Esophagus (tissue), 2 donors: ENCODE measurements at regions not wholly inside any gene's neighbourhood (a gene's known extent, or its start where the extent isn't known, plus 50 kb on each side); places are given as distances from the start of the nearest gene placed in this dataset.

Experiments
- H3K27ac ChIP-seq, 2 donors: one replicate each; pipeline ENCODE4 v1.5.1; 2013; ENCODE audit warnings: low read depth in 2 of 2, mild to moderate bottlenecking in 2 of 2, inconsistent platforms in 1 of 2, low read length in 1 of 2, moderate library complexity in 1 of 2
- H3K27me3 ChIP-seq, 2 donors: one replicate each; pipeline ENCODE4 v1.6.1; 2013; ENCODE audit warnings: low read length in 2 of 2, control low read depth in 1 of 2, mild to moderate bottlenecking in 1 of 2; ENCODE audit not compliant: insufficient read depth in 2 of 2, control insufficient read depth in 1 of 2
- H3K36me3 ChIP-seq, 2 donors: one replicate each; pipeline ENCODE4 v1.6.1; 2013; ENCODE audit warnings: low read length in 1 of 2; ENCODE audit not compliant: control insufficient read depth in 2 of 2, insufficient read depth in 2 of 2
- H3K4me1 ChIP-seq, 2 donors: one replicate each; pipeline ENCODE4 v1.6.1; 2013; ENCODE audit warnings: low read length in 1 of 2; ENCODE audit not compliant: control insufficient read depth in 2 of 2, insufficient read depth in 2 of 2
- H3K4me3 ChIP-seq, 2 donors: one replicate each; pipeline ENCODE4 v1.5.1; 2013; ENCODE audit warnings: low read length in 2 of 2, mild to moderate bottlenecking in 2 of 2, low read depth in 1 of 2, moderate library complexity in 1 of 2
- H3K9me3 ChIP-seq, 2 donors: one replicate each; pipeline ENCODE4 v1.6.1; 2013; ENCODE audit warnings: mild to moderate bottlenecking in 2 of 2, low read depth in 1 of 2, low read length in 1 of 2, moderate library complexity in 1 of 2; ENCODE audit not compliant: control insufficient read depth in 2 of 2, insufficient read depth in 1 of 2
- WGBS, 2 donors: extraction: QIAGEN DNeasy Blood & Tissue Kit; methylation state at CpG; one replicate each; pipeline ENCODE4 v1.1.7; 2013; 5-methylcytosine and 5-hydroxymethylcytosine counted together
- donor health status: healthy with polysubstance abuse.
- donor health status: Bipolar disorder and iron deficiency.

DNA sequence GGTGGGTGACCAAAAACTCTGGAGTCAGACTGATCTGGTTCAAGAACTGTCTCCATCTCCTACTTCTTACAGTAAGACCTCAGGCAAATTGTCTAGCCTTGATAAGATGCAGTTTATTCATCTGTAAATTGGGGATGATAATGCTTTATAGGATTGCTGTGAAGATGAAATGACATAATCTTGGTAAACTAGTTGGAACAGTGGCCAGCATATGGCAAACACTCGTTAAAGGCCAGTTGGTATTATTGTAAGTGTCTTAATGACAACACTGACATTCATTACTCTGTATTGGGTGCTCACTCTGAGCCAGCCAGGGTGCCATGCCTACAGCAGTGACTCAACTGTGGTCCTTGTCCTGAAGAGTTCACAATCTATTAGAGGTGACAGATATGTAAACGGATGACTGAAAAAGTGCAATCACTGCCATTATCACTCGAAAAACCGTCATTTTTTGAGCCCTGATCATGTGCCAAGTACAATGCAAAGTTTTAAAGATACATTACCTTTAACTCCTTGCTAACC is 84.9 kb upstream of the HSPA9 start:
- WGBS, 2 donors = 44 to 52% methylated on average over 4 of the region's 4 CpGs

DNA sequence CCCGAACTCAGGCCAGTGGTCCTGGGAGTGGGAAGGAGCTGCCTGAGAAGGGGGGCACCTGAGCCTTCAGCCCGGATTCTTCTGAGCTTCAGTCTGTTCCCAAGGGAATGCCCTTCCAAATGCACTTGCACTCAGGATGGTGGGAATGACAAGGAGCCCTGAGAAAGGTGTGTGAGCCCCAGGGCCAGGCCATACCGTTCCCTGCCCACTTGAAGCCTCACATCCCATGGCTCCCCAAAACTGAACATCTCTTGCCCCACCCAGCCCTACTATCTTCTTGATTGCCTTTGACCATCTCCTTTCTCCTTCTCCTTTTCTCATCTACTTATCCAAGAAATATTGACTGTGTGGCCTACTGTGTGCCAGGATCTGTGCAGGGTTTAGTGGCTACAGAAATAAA is 84.4 kb upstream of the HSPA9 start:
- WGBS, 2 donors = 79 to 86% methylated on average over 3 of the region's 3 CpGs
- Histone ChIP-seq H3K27me3 (no peaks in the 10 kb centered on the region), H3K36me3 (no peaks in the 10 kb centered on the region), H3K4me1 (peaks cover 4 to 11% of the 10 kb centered on the region in 2 donors), H3K27ac (no peak overlapping the region), H3K9me3 (no peaks in the 10 kb centered on the region), H3K4me3 (no peak overlapping the region)

More for the DNA sequence above, 84.9 kb upstream of the HSPA9 start:
- Histone ChIP-seq H3K36me3 (no peaks in the 10 kb centered on the region), H3K4me3 (no peak overlapping the region), H3K27me3 (no peaks in the 10 kb centered on the region), H3K27ac (no peak overlapping the region), H3K9me3 (no peaks in the 10 kb centered on the region), H3K4me1 (peaks cover 4 to 14% of the 10 kb centered on the region in 2 donors)

DNA sequence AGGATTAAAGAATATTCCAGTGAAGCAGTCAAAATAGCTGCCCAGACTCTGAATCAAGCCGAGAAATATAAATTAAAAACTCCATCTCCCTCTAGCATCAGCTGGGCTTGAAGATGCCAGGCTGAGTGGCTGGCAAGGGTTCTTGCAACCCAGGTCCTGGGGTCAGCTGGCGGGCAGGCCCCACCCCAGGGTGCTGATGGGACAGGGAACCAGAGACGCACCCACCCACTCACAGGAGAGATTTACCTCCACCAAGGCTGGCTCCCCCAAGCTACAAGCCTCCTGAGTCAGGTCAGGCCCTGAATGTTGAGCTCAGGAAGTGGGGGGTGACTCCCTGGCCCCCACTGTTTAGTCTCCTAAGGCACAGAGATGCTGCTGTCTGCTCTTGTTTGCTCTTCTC is 83.9 kb upstream of the HSPA9 start:
- no peak overlapping the region for H3K4me3 ChIP-seq
- no peaks in the 10 kb centered on the region for H3K27me3 ChIP-seq
- no peak overlapping the region for H3K27ac ChIP-seq
- H3K36me3 ChIP-seq = no peaks in the 10 kb centered on the region
- WGBS, 2 donors = 93 to 94% methylated on average over 3 of the region's 3 CpGs
- no peaks in the 10 kb centered on the region for H3K9me3 ChIP-seq
- H3K4me1 ChIP-seq = peaks cover 4 to 11% of the 10 kb centered on the region in 2 donors

DNA sequence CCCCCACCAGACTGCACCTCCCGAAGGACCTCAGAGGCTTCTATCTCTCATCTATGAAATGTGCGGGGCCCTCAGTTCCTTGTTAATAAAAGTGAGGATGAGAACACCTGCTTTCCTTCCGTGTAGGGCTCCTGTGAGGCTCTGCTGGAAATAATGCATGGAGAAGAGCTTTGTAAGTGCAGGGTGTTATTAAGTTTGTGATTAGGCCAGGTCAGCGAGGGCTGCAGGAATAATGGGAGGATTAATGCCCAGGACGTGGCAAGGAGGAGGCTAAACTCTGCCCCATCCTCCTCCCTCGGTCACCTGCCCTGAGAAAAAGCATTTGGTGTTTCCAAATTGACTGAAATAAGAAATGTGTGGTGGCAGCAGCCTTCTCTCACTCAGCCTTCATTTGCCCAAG is 83.5 kb upstream of the HSPA9 start:
- no peak overlapping the region for H3K27ac ChIP-seq
- peaks cover 3 to 11% of the 10 kb centered on the region in 2 donors for H3K4me1 ChIP-seq
- no peak overlapping the region for H3K4me3 ChIP-seq
- no peaks in the 10 kb centered on the region for H3K36me3 ChIP-seq
- no peaks in the 10 kb centered on the region for H3K9me3 ChIP-seq
- 83 to 84% methylated on average over 6 of the region's 6 CpGs for WGBS, 2 donors
- no peaks in the 10 kb centered on the region for H3K27me3 ChIP-seq

DNA sequence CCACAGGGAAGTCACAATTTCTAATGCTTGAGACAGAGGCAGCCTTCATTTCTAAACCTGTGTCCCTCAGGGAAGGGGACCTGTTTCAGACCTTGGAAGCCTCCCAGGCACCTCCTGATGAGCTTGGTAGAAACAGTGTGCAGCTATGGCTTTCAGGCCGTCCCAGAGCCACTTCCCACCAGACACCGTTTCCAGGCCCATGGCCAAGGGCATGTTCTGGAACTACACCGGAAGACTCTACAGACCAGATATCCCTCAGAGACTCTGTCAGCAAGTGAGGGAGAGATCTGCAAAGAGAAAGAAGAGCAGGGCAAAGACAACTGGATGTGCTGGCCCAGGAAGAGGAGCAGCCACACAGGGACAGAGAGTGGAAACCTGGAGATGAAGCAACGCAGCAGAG is 82.2 kb upstream of the HSPA9 start:
- Histone ChIP-seq H3K27ac (no peak overlapping the region), H3K27me3 (no peaks in the 10 kb centered on the region), H3K9me3 (no peaks in the 10 kb centered on the region), H3K4me3 (no peak overlapping the region), H3K36me3 (no peaks in the 10 kb centered on the region), H3K4me1 (peaks cover 0 to 5% of the 10 kb centered on the region in 2 donors)
- 87 to 93% methylated on average over 4 of the region's 4 CpGs for WGBS, 2 donors

DNA sequence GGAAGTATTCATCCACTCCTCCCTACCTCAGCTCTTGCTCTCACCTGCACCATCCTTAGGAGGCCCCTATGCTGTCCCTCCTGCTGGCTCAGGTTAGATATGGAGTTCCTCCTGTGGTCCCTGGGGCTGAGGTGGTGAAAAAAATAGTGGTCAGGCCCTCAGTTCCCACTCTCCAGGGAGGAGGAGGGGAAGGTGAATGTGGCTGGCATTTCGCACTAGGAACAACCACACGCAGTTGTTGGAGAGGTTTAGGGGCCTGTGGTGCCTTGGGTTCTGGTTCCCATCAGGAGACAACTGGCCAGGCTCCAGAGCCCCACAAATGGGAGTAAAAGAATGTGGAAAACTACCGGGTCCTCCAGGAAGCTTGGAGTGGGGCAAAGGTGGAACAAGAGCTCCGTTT is 81.7 kb upstream of the HSPA9 start:
- Histone ChIP-seq H3K36me3 (no peaks in the 10 kb centered on the region), H3K27me3 (no peaks in the 10 kb centered on the region)
- WGBS, 2 donors = 84 to 87% methylated on average over 4 of the region's 4 CpGs

DNA sequence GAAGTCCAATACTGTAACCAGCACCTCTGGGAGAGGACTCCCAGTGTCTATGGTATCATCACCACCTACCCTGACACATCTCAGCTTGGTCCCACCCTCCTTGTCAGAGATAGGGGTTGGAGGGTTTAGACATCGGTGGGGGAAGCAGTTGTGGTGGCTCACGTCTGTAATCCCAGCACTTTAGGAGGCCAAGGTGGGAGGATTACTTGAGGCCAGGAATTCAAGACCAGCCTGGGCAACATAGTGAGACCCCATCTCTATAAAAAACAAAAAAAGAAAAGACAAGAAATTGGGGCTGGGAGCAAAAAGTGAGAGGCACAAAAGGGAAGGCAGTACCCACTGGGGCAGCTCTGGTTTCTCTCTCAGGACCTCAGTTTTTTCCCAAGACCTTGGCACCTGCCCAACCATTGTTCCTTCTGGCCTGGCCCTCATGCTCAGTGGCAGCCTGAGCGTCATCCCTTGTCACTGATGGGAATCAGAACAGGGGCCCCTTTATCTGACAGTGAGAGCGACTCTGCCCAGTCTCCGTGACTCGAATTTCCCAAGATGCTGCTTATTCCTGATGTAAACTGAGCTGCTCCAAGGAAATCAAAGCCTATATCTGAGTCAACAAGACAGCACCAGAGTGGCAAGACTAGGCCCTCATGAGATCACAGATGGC is 80.5 kb upstream of the HSPA9 start:
- 84% methylated on average over 6 of the region's 6 CpGs for WGBS, 2 donors

More for the DNA sequence above, 81.7 kb upstream of the HSPA9 start:
- no peaks in the 10 kb centered on the region for H3K9me3 ChIP-seq
- no peak overlapping the region for H3K27ac ChIP-seq
- peaks cover 0 to 6% of the 10 kb centered on the region in 2 donors for H3K4me1 ChIP-seq
- no peak overlapping the region for H3K4me3 ChIP-seq

DNA sequence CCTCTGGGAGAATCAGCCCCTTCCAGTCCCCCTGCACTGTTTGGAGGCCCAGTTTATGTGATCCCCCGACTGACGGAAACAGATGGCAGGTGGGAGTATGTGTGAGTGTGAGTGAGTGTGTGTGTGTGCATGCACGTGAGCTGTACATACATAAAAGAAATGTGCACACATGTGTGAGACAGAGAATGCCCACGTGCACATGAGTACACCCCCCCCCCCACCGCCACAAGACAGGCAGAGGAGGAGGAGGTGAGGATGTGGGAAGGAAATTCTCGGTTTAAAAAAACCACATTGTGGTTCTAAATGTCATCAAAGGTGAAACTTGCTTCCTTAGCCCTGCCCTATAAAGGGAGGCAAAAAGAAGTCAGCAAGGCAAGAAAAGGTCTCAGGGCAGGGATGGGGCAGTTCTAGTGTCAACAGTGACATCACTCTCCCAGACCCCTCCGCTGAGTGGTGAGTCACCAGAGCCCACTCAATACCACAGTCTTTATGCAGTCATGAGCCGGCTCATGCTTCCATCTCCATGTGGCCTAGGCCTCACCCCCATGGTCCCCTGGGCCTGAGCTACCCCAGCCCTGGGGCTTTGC is 79.2 kb upstream of the HSPA9 start:
- no peaks in the 10 kb centered on the region for H3K27me3 ChIP-seq
- 60 to 67% methylated on average over 8 of the region's 8 CpGs for WGBS, 2 donors
- no peak overlapping the region for H3K4me3 ChIP-seq
- H3K9me3 ChIP-seq = no peaks in the 10 kb centered on the region
- no peak overlapping the region for H3K27ac ChIP-seq
- H3K4me1 ChIP-seq = peaks cover 0 to 6% of the 10 kb centered on the region in 2 donors
- H3K36me3 ChIP-seq = no peaks in the 10 kb centered on the region

More for the DNA sequence above, 80.5 kb upstream of the HSPA9 start:
- Histone ChIP-seq H3K4me3 (no peak overlapping the region), H3K27ac (no peak overlapping the region), H3K36me3 (no peaks in the 10 kb centered on the region), H3K9me3 (no peaks in the 10 kb centered on the region), H3K4me1 (peaks cover 0 to 6% of the 10 kb centered on the region in 2 donors), H3K27me3 (no peaks in the 10 kb centered on the region)

DNA sequence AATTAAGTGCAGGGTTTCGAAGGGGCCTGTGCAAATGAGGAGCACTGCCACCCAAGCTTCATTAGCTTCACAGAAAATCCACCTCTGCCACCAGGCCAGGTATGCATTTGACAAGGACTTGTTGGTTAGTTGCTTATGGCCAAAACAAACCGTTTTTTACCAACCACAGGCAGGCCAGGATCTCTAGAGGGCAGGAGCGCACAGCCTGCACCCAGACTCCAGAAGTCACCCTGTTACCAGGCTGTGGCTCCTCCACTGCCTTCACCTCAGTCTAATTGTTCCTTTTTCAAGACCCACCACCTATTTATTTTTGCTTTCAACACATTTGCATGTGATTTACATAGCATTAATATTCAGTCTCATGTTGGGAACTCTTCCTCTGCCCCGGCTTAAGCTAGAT is 78.3 kb upstream of the HSPA9 start:
- Histone ChIP-seq H3K27me3 (no peaks in the 10 kb centered on the region), H3K4me1 (peaks cover 0 to 6% of the 10 kb centered on the region in 2 donors), H3K4me3 (no peak overlapping the region), H3K36me3 (no peaks in the 10 kb centered on the region), H3K9me3 (no peaks in the 10 kb centered on the region), H3K27ac (no peak overlapping the region)
- 65 to 68% methylated on average over 4 of the region's 4 CpGs for WGBS, 2 donors

DNA sequence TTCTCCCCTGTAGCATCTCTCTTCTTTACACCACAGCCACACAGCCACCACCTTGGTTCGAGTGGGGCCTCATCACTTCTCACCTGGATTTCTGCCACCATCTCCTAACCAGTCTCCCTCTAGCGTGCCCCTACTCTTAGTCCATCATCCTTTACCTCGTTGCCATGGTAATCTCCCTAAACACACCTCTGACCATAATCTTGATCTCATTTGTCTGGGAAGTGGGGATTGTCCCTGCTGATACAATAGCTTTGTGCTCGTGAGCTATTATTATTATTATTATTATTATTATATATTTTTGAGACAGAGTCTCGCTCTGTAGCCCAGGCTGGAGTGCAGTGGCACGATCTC is 76.5 kb upstream of the HSPA9 start:
- no peak overlapping the region for H3K4me3 ChIP-seq
- no peaks in the 10 kb centered on the region for H3K27me3 ChIP-seq
- no peaks in the 10 kb centered on the region for H3K36me3 ChIP-seq
- no peak overlapping the region for H3K27ac ChIP-seq
- WGBS, 2 donors = 80 to 81% methylated on average over 6 of the region's 6 CpGs
- no peaks in the 10 kb centered on the region for H3K9me3 ChIP-seq
- peaks cover 0 to 5% of the 10 kb centered on the region in 2 donors for H3K4me1 ChIP-seq
